HG02610 (cell line): ENCODE measurements at regions not wholly inside any gene's neighbourhood (a gene's known extent, or its start where the extent isn't known, plus 50 kb on each side); places are given as distances from the start of the nearest gene placed in this dataset.
"Not testable (repeated sequence)": the region's sequence is repeated elsewhere in the genome, so short reads cannot be mapped to it uniquely, and the experiment has no call there.

Experiments
- ATAC-seq: cut with Tn5 transposase; IDR thresholded peaks from one replicate; pipeline ENCODE4 v1.9.1; 2021; ENCODE audit warnings: mild to moderate bottlenecking, moderate library complexity; ENCODE audit not compliant: unreplicated experiment

DNA sequence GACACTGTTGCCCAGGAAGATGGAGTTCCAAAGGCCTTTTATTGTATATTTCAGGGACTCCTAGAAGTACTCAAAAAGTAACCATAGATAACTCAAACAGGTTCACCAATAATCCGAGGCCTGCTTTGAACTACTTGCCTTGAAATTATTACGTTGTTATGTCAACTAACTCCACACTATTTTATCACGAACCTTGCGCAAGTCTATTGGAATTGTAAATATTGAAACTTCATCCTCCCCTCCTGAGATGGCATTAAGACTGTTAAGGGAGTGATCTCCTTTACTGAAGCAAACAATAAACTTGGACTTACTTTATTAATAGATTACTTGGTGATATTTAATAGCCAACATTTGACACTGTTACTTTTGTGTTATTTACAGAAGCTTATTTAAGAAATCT, 199.6 kb upstream of the GADL1 start:
- ATAC-seq: no peak

DNA sequence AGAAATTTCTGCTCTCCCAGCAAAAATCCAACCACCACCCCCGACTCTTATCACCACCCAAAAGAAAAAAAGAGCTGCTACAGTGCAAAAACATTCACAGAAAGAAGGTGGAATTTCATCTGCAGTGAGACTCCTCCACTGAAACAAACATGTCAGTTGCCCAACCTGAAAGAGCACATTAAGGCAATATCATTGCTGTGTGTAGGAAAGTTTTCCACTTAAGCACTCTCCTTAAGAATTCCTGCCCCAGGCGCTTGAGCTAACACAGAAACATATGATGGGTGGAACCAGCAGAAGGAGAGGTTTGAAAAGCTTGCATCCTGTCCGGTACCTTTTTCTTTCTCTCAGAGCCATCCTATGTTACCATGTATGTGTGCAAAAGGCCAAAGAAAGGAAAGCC, 200.8 kb upstream of the GADL1 start:
- no peak for ATAC-seq

DNA sequence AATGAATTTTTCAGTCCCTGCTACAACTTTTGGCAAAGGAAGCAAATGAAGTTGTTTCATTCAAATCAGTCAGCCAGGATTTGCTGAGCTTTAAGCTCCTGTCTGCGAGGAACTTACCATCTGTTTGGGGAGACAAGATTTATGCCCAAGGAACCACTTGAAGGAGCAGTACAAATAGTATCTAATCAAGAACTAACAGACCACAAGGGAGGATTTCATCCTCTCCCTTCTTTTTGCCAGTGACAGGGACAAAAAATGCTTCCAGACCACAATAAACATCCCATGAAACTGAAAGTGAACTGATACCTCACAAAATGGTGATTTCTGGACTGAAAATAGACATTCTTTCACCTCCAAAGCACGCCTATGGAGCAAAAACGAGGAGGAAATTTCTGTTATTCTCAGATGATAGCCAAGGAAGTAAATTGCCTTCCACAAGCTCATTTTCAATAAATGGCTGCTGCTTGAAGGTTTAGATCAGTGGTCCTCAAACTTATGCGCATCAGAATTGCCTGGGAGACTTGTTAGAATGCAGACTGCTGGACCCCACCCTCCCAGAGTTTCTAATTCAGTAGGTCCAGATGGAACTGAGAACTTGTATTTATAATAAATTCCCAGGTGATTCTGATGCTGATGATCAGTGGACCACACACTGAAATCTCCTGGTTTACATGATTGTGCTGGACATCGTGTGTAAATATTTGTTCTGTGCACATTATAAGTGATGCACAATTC, 202.4 kb upstream of the GADL1 start:
- ATAC-seq: no peak

DNA sequence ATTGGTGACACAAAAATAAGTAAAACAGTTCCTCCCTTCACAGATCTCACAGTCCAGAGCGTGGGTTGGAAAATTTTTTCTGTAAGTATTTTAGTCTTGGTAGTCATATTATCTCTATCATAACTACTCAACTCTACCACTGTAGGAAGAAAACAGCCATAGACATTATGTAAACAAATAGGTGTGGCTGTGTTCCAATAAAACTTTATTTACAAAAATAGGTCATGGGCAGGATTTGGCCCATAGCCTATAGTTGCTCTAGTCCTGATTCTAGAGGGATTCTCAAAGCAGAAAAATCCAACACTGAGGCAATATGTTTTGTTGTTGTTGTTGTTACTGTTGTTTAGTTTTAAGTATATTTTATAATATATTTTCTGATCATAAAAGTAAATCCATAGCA, 206.1 kb upstream of the GADL1 start:
- ATAC-seq: no peak

DNA sequence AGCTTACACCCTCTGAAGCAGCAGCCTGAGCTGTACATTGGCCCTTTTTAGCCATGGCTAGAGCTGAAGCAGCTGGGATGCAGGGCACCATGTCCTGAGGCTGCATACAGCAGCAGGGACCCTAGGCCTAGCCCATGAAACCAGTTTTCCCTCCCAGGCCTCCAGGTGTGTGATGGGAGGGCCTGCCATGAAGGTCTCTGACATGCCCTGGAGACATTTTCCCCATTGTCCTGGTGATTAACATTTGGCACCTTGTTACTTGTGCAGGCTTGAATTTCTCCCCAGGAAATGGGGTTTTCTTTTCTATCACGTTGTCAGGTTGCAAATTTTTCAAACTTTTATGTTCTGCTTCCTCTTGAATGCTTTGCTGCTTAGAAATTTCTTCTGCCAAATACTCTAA, 206.8 kb upstream of the GADL1 start:
- ATAC-seq: not testable (repeated sequence)

DNA sequence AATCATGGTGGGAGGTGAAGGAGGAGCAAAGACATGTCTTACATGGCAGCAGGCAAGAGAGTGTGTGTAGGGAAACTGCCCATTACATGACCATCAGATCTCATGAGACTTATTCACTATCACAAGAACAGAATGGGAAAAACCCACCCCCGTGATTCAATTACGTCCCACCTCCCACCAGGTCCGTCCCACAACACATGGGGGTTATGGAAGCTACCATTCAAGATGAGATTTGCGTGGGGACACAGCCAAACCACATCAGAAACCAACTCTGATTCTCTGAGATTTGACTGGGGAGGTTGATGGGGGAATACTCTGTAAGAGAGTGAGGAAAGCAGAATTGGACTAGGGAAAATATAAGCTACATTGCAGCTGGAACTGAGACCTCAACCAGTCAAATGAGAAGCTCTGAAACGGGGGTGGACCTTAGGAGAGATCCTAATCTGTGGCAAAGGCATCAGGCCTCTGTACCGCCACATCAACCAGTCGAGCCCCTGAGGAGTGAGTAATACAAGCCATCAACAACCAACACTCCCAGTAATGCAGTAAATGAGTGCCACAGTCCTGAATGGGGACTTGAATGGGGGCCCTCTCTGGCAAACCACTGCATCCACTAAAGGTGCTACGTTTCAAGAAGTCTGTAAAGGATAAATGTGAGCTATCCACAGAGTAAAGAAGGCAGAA, 207.9 kb upstream of the GADL1 start:
- no peak for ATAC-seq

DNA sequence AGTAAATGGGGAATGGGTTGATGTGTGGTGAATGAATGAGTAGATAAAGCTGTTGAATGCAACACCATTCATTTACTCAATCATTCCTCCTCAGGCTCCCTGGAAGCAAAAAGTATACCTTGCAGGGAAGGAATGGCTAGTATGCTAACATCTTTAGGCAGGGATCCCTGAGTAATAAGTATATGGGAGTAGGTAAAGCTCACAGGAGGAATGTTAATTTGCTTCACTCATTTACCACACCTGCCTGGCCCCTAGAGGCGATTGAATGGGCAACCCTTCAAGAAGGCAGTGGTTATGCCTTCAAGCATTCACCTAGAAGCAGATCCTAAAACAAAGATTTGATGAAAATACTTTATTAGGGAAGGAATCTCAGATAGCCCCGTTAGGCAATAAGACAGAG, 208.7 kb upstream of the GADL1 start:
- no peak for ATAC-seq

DNA sequence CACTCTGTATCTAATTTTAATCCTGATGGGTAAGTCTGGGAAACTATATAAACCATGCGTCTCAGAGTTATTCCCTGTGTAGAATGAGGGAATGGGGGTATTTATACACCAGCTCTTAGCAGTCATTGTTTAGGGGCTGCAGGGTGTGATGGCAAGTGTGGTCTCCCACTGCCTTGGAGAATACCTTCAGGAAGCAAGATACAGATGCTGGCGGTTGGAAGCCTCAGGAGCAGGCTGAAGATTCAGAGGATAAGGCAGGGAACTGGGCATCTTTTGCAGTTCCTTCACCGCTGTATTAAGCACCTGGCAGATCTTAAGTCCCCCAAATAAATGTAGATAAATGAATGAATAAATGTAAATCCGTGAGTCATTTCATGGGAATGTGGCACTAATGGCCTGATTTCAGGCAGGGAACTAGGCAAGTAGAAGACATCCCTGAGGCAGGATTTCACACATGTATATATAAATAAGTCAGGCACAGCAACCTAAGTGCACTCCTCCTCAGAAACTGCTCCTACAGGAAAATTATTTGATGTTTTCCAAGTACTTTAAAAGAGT, 209.2 kb upstream of the GADL1 start:
- ATAC-seq: no peak

DNA sequence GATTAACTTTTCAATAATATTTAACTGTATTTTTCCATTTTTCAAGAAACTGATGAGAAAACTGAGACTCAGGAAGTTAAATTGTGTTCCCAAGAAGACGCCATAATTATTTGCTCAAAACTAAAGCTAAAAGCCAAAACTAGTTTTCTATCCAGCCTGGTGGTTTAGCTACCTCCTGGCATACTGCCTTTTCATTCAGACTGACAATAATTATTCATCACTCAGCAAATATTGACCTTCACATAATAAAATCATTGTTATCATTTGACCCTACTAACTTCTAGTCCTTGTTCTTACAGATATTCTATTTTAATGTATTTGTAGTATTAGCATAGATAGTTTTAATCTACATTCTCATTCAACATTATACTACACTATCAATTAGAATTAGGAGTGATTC, 210.6 kb upstream of the GADL1 start:
- ATAC-seq: no peak

DNA sequence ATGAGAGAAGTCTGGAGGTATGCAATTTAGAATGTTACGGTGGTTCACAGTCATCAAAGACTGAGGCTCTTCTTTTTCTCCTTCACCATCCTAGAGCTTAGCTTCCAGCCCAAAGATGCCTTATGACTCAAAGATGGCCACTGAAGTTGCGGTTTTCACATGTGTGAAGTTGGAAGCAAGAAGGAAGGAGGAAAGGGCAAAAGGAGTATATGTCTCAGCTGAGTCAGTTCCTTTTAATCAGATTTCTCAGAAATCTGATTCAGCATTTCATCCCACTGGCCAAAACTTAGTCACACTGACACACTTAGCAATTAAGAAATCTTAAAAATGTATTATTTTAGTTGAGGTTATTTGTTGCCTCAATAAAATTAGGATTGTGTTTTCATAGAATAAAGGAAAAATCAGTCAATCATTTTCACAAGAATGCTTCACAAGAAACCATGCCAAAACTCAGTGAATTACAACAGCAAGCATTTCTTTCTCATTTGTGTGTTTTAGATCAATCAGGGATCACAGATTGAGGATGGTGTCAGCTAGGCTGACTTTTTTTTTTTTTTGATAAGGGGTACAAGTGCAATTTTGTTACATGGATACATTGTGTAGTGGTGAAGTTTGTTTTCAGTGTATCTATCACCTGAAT, 211.1 kb upstream of the GADL1 start:
- no peak for ATAC-seq

DNA sequence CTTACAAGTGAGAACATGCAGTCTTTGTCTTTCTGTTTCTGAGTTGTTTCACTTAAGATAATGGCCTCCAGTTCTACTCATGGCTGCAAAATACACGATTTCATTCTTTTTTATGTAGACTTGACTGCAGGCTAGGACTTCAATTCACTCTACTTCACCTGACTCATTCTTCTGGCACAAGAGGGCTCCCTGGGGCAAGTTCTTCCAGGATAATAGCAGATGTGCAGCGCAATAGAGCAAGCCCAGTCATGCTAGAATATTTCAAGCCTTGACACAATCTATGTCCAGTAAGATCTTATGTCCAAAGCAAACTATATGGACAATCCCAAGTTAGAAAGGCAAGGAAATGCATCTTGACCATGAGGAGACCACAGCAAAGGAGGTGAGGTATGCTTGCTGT, 211.7 kb upstream of the GADL1 start:
- ATAC-seq: no peak

DNA sequence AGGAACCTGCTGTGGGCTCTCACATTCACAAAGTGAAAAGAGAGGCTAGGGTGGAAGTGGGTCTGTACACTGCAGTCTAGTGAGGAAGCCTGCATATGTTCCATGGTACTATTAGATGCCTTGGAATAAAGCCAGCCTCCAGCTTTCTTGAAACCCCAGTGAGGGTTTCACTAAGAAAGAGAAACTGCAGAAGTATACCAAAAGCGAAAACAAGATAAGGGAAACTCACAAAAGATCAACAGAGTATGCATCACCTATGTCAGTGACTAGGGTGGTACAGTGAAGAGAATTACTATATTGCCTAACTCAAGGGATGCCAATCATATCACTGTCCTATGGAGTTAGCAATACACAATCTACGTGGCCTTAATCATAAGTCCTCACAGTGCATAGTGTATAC, 212.5 kb upstream of the GADL1 start:
- ATAC-seq: peak; percentile 92

DNA sequence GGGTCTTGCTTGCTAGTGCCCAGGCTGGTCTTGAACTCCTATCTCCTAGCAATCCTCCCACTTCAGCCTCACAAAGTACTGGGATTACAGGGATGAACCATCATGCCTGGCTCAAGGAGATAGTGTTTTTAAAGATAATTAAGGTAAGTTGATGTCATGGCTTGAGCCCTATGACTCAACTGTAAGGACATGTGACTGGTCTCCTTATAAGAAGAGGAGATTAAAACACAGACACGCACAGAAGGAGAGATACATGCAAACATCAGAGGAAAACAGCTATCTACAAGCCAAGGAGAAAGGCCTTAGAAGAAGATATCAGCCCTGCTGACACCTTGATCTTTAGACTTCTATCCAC, 220.4 kb upstream of the GADL1 start:
- no peak for ATAC-seq

DNA sequence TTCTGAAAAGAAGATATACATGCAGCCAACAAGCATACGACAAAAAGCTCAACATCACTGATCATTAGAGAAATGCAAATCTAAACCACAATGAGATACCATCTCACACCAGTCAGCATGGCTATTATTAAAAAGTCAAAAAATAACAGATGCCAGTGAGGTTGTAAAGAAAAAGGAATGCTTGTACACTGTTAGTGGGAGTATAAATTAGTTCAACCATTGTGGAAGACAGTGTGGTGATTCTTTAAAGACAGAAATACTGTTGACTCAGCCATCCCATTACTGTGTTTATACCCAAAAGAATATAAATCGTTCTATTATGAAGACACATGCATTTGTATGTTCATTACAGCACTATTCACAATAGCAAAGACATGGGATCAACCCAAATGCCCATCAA, 221.1 kb upstream of the GADL1 start:
- ATAC-seq: not testable (repeated sequence)

DNA sequence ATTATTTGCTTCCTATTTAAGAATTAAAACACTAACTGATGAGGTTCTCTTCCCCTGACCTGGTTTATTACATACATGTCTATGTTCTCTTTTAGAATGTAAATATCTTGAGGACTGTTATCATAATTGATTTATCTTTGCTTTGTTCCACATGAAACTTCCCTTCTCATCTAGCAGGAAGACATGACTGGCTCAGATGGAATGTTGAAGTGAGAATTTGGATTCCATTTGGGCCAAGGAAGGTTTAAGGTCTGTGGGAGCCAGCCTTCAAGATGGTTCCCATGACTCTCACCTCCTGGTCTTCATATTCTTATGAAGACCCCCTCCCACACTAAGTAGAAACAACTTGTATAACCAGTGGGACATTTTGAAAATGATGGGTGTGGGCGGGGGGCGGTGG, 222.2 kb upstream of the GADL1 start:
- ATAC-seq: no peak

DNA sequence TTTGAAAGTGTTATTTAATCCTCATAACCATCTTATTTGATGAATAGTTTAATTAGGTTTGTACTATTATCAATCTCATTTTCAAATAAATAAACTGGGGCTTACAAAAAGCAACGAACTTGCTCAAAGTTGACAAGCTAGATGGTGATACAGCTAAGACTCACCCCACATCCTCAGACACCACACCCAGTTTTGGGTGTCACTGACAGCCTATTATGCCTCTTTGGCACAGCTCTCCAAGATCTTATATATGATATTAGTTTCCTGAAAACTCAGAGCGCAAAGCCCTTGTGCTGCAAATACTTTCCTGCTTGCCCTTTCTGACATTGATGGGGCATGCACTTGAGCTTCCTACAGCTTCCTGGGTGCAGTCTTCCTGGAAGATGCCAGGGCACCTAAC, 223.4 kb upstream of the GADL1 start:
- no peak for ATAC-seq

DNA sequence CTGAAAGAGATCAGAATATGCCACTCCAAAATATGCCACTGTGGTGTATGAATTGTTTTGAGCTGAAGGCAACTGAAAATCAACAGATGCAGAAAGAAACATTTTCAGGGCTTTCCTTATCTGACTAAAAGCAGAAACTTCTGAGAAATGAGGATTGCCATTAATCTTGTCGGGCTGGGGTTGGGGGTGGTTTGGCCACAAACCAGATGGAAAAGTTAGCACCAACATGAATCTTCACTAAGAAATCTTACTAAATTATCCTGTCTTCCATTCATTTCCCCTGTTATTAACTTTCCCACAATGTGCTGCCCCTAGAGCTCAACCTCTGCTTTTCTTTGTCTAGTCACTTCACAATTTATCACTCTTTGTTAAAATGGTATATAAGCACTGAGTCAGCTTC, 229.9 kb upstream of the GADL1 start:
- no peak for ATAC-seq

DNA sequence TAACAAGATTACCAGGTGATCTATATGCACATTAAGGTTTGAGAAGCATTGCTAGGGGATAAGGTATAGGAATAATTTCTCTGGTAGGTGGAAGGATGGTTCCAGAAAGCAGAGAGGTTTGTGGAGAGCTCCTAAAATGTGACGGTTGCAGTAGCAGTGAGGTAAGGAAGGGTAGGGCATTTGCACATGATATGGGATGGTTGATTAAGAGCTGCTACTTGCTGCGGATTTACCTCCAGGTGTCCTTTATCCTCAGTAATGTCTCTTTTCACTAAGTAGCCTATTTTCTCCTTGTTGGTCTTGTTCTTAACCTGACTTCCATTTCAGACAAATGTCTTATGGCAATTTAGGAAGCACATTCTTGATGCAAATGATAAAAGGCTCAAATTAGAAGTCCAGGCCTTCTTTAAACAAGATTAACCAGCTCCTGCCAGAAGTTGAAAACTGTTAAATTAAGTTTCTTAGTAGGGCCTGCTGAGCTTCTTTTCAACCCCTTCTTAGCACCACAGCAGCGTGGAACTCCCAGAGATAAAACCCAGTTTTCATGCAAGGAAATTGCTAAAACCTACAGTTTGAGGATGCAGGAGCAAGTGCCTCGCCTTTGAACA, 231.1 kb upstream of the GADL1 start:
- ATAC-seq: no peak

DNA sequence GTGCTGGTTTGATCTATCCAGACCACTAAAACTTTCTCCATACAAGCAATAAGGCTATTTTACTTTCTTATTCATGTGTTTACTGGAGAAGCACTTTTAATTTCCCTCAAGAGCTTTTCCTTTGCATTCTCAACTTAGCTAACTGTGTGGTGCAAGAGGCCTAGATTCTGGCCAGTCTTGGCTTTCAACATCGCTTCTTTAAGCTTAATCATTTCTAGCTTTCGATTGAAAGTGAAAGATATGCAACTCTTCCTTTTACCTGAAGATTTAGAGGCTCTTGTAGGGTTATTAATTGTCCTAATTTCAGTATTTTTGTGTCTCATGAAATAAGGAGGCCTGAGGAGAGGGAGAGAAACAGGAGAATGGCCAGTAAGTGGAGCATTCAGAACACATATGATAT, 234.8 kb upstream of the GADL1 start:
- peak; percentile 57 for ATAC-seq

DNA sequence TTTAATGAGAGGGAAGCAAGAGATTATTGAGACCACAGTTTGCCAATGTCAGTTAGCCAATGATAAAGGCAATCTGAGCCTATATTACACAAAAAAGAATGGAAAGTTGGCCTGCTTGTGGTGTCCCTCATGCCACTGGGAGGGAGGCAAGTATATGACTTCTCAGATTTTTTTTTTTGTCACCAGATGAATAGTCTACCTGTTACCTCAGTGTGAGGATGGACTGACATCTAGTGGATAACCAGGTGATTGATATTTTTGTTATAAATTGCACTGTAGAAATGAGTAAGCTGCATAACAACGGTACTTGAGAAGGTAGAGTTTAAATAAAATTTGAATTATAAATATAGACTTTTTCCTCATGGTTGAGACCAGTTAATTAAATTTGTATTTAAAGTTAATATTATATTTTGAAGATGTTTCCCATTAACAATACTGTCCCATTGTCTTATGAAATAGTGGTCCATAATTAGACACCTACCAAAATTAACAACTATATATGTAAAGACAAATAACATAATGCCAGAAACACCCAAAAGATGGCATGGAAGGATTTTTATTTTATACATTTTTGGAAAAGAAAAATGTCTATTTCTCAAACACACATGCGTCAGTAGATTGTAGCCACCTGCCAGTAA, 237.8 kb upstream of the GADL1 start:
- ATAC-seq: peak; percentile 62

DNA sequence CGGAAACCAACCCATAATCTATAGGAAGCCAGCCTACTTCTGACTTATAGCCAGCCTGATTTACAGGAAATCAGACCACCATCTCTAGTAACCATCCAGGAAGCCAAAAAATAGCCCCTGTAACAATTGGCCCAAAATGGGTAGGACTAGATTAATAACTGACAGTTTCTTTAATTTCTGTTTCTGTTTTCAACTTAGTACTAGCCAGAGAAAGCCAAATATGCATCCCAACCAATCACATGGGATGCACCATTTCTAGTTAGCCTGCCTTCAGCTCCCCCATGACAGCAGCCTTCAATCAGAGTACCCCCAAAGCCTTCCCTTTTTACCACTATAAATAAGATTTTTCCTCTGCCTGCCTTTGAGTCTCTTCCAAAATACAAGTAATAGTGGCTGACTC, 239.1 kb upstream of the GADL1 start:
- no peak for ATAC-seq
